Colonic mucosa (tissue), 4 donors: ENCODE measurements at regions not wholly inside any gene's neighbourhood (a gene's known extent, or its start where the extent isn't known, plus 50 kb on each side); places are given as distances from the start of the nearest gene placed in this dataset.

Source experiments
- DNase-seq: peaks from one replicate; pipeline ENCODE4 v3.0.0-alpha.2; 2020
- H3K27ac ChIP-seq: fragments of 200-600 bp; one replicate; pipeline ENCODE4 v1.8.0; 2021
- H3K27me3 ChIP-seq: fragments of 200-600 bp; one replicate; pipeline ENCODE4 v1.8.0; 2021
- H3K36me3 ChIP-seq: fragments of 200-600 bp; one replicate; pipeline ENCODE4 v1.8.0; 2021
- H3K4me1 ChIP-seq: fragments of 200-600 bp; one replicate; pipeline ENCODE4 v1.8.0; 2021; ENCODE audit warnings: mild to moderate bottlenecking
- H3K4me3 ChIP-seq: fragments of 200-600 bp; one replicate; pipeline ENCODE4 v1.8.0; 2021
- H3K9ac ChIP-seq, 2 donors: one replicate each; pipeline ENCODE4 v1.7.0; 2013; ENCODE audit warnings: control low read depth in 2 of 2, low read depth in 2 of 2, low read length in 2 of 2
- H3K9me3 ChIP-seq: fragments of 200-600 bp; one replicate; pipeline ENCODE4 v1.8.0; 2021
- intact Hi-C: fragments of 100-400 bp; cut with DNase I; formaldehyde crosslinking; loops from one replicate; pipeline ENCODE4 v1.14.1; 2022
- TF ChIP-seq, protein P1 (sequence below): fragments of 200-600 bp; IDR thresholded peaks from one replicate; pipeline ENCODE4 v1.8.0; 2022; ENCODE audit warnings: antibody characterized with exemption, mild to moderate bottlenecking
- donor health status: healthy.
- donor health status: DM: no; HTN: no; CAD: no.
- donor health status: DM: no; HTN: no; CAD: no.

DNA sequence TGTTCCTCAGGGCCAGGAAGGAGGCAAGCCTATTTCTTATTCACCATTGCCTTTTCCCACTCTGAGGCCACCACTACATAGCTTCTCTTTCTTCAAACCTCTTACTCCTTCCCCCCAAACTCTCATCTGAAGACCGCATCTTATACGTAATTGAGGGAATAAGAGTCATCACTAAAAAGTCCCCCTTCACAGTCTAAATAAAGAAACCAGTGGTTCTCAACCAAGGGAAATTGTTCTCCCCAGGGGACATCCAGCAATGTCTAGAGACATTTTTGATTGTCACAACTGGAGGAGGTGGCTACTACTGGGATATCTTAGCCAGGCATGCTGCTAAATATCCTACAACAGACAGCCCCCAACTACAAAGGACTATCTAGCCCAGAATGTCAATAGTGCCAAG lies 327.6 kb upstream of the CNR1 start:
- intact Hi-C loops: no loop called here
- no peak overlapping the region for H3K27ac ChIP-seq
- H3K4me1 ChIP-seq: no peaks in the 10 kb centered on the region
- H3K9me3 ChIP-seq: no peaks in the 10 kb centered on the region
- TF ChIP-seq, protein P1, sequence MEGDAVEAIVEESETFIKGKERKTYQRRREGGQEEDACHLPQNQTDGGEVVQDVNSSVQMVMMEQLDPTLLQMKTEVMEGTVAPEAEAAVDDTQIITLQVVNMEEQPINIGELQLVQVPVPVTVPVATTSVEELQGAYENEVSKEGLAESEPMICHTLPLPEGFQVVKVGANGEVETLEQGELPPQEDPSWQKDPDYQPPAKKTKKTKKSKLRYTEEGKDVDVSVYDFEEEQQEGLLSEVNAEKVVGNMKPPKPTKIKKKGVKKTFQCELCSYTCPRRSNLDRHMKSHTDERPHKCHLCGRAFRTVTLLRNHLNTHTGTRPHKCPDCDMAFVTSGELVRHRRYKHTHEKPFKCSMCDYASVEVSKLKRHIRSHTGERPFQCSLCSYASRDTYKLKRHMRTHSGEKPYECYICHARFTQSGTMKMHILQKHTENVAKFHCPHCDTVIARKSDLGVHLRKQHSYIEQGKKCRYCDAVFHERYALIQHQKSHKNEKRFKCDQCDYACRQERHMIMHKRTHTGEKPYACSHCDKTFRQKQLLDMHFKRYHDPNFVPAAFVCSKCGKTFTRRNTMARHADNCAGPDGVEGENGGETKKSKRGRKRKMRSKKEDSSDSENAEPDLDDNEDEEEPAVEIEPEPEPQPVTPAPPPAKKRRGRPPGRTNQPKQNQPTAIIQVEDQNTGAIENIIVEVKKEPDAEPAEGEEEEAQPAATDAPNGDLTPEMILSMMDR: no peak
- H3K36me3 ChIP-seq: no peaks in the 10 kb centered on the region
- H3K9ac ChIP-seq: no peak overlapping the region
- no peaks in the 10 kb centered on the region for H3K27me3 ChIP-seq
- DNase-seq: no peak
- no peak overlapping the region for H3K4me3 ChIP-seq

DNA sequence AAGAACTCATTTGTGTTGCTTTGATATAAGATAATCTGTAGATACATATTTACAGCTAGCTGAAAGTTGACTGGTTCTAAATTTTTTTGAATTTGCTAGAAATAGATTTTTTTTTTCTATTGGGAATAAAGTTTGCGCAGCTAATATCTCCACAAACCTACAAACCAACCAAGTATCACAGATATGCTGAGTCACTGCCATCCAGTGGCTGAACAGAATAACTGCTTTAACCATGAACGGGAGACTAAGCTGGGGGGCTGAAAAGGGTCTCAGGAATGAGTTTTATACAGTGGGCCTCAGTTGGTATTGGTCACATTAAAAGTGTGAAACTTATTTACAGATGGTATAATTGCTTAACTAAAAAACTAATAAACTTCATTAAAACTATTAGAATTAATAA lies 326.7 kb upstream of the CNR1 start:
- intact Hi-C loops: no loop called here

DNA sequence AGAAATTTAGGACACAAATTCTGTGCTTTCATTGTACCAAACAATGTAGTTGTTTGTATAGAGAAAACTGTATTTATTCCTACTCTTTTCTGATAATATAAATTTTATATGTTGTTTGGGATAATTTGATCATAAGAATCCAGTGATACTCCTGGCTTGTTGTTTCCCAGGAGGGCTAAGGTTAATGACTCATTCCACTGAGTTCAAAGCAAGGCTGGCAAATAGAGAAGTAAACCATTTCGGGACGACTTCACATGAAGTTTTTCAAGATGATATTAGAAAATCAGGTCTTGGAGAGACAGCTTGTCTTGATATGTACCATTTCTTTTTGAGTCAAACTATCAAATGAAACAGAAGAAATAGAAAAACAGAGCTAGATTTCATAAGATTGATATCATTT lies 326.1 kb upstream of the CNR1 start:
- no peak overlapping the region for H3K27ac ChIP-seq
- intact Hi-C loops: no loop called here
- no peak for DNase-seq
- H3K36me3 ChIP-seq: no peaks in the 10 kb centered on the region
- no peak overlapping the region for H3K4me3 ChIP-seq
- TF ChIP-seq, protein P1: no peak
- no peak overlapping the region for H3K9ac ChIP-seq
- no peaks in the 10 kb centered on the region for H3K9me3 ChIP-seq
- no peaks in the 10 kb centered on the region for H3K4me1 ChIP-seq
- no peaks in the 10 kb centered on the region for H3K27me3 ChIP-seq

More for the DNA sequence above, 326.7 kb upstream of the CNR1 start:
- H3K4me3 ChIP-seq: no peak overlapping the region
- no peaks in the 10 kb centered on the region for H3K36me3 ChIP-seq
- H3K9ac ChIP-seq: no peak overlapping the region
- no peaks in the 10 kb centered on the region for H3K27me3 ChIP-seq
- TF ChIP-seq, protein P1: no peak
- no peaks in the 10 kb centered on the region for H3K4me1 ChIP-seq
- no peak for DNase-seq
- H3K27ac ChIP-seq: no peak overlapping the region
- no peaks in the 10 kb centered on the region for H3K9me3 ChIP-seq

DNA sequence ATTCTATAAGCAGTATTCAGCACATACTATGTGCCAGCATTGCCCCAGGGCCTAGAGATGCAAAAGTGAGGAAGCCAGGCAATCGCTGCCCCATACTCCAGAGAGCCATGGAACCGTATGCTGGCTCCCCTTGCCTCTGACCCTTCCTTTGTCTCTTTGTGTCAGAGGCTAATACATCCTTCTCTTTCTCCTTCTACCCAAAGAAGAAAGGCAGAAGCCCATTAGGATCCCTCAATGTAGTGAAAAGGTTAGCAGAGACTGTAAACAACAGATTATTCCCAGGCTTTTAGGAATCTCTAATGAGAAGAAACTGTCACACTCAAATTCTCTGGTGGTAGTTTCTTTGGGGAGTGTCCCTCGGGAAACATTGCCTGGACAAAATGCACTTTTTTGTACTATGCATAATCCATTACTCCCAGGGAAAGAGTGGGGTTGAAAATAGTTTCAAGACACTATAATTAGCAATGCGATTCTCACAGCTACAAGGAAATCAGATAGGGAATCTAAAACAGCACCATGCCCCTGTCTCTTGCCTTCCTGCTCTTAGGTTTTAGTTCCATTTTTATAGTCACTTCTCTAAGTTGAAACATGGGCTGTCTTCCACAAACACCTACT lies 325.2 kb upstream of the CNR1 start:
- H3K27ac ChIP-seq: no peak overlapping the region
- intact Hi-C loops: no loop called here

DNA sequence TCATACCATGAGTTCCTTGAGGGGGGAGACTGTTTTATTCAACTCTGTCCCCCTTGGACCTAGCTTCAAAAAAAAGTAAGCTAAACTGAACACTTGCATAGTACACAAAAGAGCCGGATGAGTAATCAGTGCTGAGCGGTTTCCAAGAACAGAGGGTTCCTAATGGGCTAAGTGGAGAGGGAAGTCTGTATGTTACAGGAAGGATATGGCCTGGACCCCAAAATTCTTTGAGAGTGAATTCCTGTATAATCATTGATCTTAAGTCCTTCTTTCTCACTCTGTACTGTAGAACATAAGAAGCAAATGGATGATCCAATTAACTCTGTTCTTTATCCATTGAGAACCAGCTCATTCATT lies 324.7 kb upstream of the CNR1 start:
- intact Hi-C loops: no loop called here
- H3K4me1 ChIP-seq: no peaks in the 10 kb centered on the region
- no peak overlapping the region for H3K27ac ChIP-seq
- no peak overlapping the region for H3K4me3 ChIP-seq
- no peak for DNase-seq
- H3K27me3 ChIP-seq: no peaks in the 10 kb centered on the region
- H3K36me3 ChIP-seq: no peaks in the 10 kb centered on the region
- TF ChIP-seq, protein P1: no peak
- no peaks in the 10 kb centered on the region for H3K9me3 ChIP-seq
- no peak overlapping the region for H3K9ac ChIP-seq

More for the DNA sequence above, 325.2 kb upstream of the CNR1 start:
- no peak overlapping the region for H3K4me3 ChIP-seq
- no peaks in the 10 kb centered on the region for H3K36me3 ChIP-seq
- TF ChIP-seq, protein P1: no peak
- H3K4me1 ChIP-seq: no peaks in the 10 kb centered on the region
- no peak for DNase-seq
- no peak overlapping the region for H3K9ac ChIP-seq
- H3K9me3 ChIP-seq: no peaks in the 10 kb centered on the region
- H3K27me3 ChIP-seq: no peaks in the 10 kb centered on the region
